Endothelial cell of hepatic sinusoid (primary cell): ENCODE measurements at regions not wholly inside any gene's neighbourhood (a gene's known extent, or its start where the extent isn't known, plus 50 kb on each side); places are given as distances from the start of the nearest gene placed in this dataset.

ENCODE experiments used
- in situ Hi-C: cut with HindIII; loops from 2 replicates; pipeline ENCODE4 v1.10.0; 2017; ENCODE audit warnings: low sequenced_read_pairs

- in situ Hi-C loops = loop anchor here (5.0 kb wide), 1 partner anchor 45 kb away; no protein-coding TSS in a partner anchor
Observed at GRCh38 chr13:106797081-106797640, 229.2 kb upstream of the ARGLU1 start.

- in situ Hi-C loops = loop anchor here (5.0 kb wide), 1 partner anchor 44 kb away; no protein-coding TSS in a partner anchor
Observed at GRCh38 chr13:106796280-106797047, 228.5 kb upstream of the ARGLU1 start.

GRCh38 chr13:106795847-106796246, 227.9 kb upstream of the ARGLU1 start:
- in situ Hi-C loops = loop anchor here (5.0 kb wide), 1 partner anchor 44 kb away; no protein-coding TSS in a partner anchor

- in situ Hi-C loops = no loop called here
Observed at GRCh38 chr13:106794117-106794516, 226.2 kb upstream of the ARGLU1 start.

GRCh38 chr13:106789911-106790310, 222.0 kb upstream of the ARGLU1 start:
- in situ Hi-C loops = loop anchor here (5.0 kb wide), 1 partner anchor 77 kb away; no protein-coding TSS in a partner anchor

- in situ Hi-C loops = loop anchor here (5.0 kb wide), 1 partner anchor 81 kb away; no protein-coding TSS in a partner anchor
Observed at GRCh38 chr13:106786006-106786563, 218.1 kb upstream of the ARGLU1 start.

GRCh38 chr13:106774621-106775020, 206.7 kb upstream of the ARGLU1 start:
- in situ Hi-C loops = no loop called here

- in situ Hi-C loops = no loop called here
Observed at GRCh38 chr13:106772006-106772601, 204.2 kb upstream of the ARGLU1 start.

GRCh38 chr13:106768991-106769390, 201.1 kb upstream of the ARGLU1 start:
- in situ Hi-C loops = no loop called here

GRCh38 chr13:106762708-106763107, 194.8 kb upstream of the ARGLU1 start:
- in situ Hi-C loops = no loop called here

- in situ Hi-C loops = no loop called here
Observed at GRCh38 chr13:106756446-106756845, 188.5 kb upstream of the ARGLU1 start.

- in situ Hi-C loops = no loop called here
Observed at GRCh38 chr13:106755542-106755941, 187.6 kb upstream of the ARGLU1 start.

- in situ Hi-C loops = loop anchor here (5.0 kb wide), 1 partner anchor 44 kb away; no protein-coding TSS in a partner anchor
Observed at GRCh38 chr13:106753251-106753650, 185.3 kb upstream of the ARGLU1 start.

GRCh38 chr13:106752584-106753170, 184.7 kb upstream of the ARGLU1 start:
- in situ Hi-C loops = loop anchor here (5.0 kb wide), 1 partner anchor 45 kb away; no protein-coding TSS in a partner anchor

GRCh38 chr13:106748785-106749184, 180.8 kb upstream of the ARGLU1 start:
- in situ Hi-C loops = no loop called here

- in situ Hi-C loops = no loop called here
Observed at GRCh38 chr13:106744516-106744915, 176.6 kb upstream of the ARGLU1 start.

- in situ Hi-C loops = no loop called here
Observed at GRCh38 chr13:106738186-106738678, 170.3 kb upstream of the ARGLU1 start.

- in situ Hi-C loops = no loop called here
Observed at GRCh38 chr13:106736941-106737340, 169.0 kb upstream of the ARGLU1 start.

GRCh38 chr13:106734198-106734597, 166.3 kb upstream of the ARGLU1 start:
- in situ Hi-C loops = no loop called here

- in situ Hi-C loops = no loop called here
Observed at GRCh38 chr13:106723036-106723435, 155.1 kb upstream of the ARGLU1 start.

- in situ Hi-C loops = no loop called here
Observed at GRCh38 chr13:106722620-106723019, 154.7 kb upstream of the ARGLU1 start.
